ENCODE measurements at regions not wholly inside any gene's neighbourhood (a gene's known extent, or its start where the extent isn't known, plus 50 kb on each side); places are given as distances from the start of the nearest gene placed in this dataset.

GRCh38 chr11:16421826-16422225 lies 65.5 kb upstream of the SOX6 start:
- no peak for TF ChIP-seq CTCF (IDR thresholded peaks at IDR 0.05; ENCODE audit: low read depth, low read length)
- Histone ChIP-seq H3K27me3 (no peaks in the 10 kb centered on the region), H3K4me1 (no peaks in the 10 kb centered on the region), H3K4me3 (ENCODE audit: low read depth, low read length) (no peak overlapping the region), H3K9me3 (no peaks in the 10 kb centered on the region), H3K36me3 (no peaks in the 10 kb centered on the region)
- DNase-seq, result no peak

GRCh38 chr11:16418428-16419097 lies 62.2 kb upstream of the SOX6 start:
- no peak for TF ChIP-seq CTCF (IDR thresholded peaks at IDR 0.05; ENCODE audit: low read depth, low read length)
- Histone ChIP-seq H3K4me1 (no peaks in the 10 kb centered on the region), H3K36me3 (no peaks in the 10 kb centered on the region), H3K27me3 (no peaks in the 10 kb centered on the region), H3K4me3 (ENCODE audit: low read depth, low read length) (no peak overlapping the region), H3K9me3 (no peaks in the 10 kb centered on the region)
- no peak for DNase-seq

GRCh38 chr11:16412525-16413172 lies 56.3 kb upstream of the SOX6 start:
- DNase-seq, result no peak
- Histone ChIP-seq H3K27me3 (no peaks in the 10 kb centered on the region), H3K4me1 (no peaks in the 10 kb centered on the region), H3K4me3 (ENCODE audit: low read depth, low read length) (no peak overlapping the region), H3K9me3 (no peaks in the 10 kb centered on the region), H3K36me3 (no peaks in the 10 kb centered on the region)
- TF ChIP-seq CTCF (IDR thresholded peaks at IDR 0.05; ENCODE audit: low read depth, low read length), result no peak

GRCh38 chr11:16410479-16410878 lies 54.1 kb upstream of the SOX6 start:
- H3K4me1 ChIP-seq, result no peaks in the 10 kb centered on the region
- no peak for TF ChIP-seq CTCF (IDR thresholded peaks at IDR 0.05; ENCODE audit: low read depth, low read length)
- H3K9me3 ChIP-seq, result no peaks in the 10 kb centered on the region
- H3K27me3 ChIP-seq, result no peaks in the 10 kb centered on the region
- no peaks in the 10 kb centered on the region for H3K36me3 ChIP-seq
- no peak overlapping the region for H3K4me3 ChIP-seq (ENCODE audit: low read depth, low read length)
- DNase-seq, result no peak

GRCh38 chr11:16408619-16409018 lies 52.3 kb upstream of the SOX6 start:
- no peak for TF ChIP-seq CTCF (IDR thresholded peaks at IDR 0.05; ENCODE audit: low read depth, low read length)
- no peaks in the 10 kb centered on the region for H3K4me1 ChIP-seq
- no peaks in the 10 kb centered on the region for H3K36me3 ChIP-seq

GRCh38 chr11:16406226-16406625 lies 49.9 kb upstream of the SOX6 start:
- TF ChIP-seq CTCF (IDR thresholded peaks at IDR 0.05; ENCODE audit: low read depth, low read length), result no peak
- Histone ChIP-seq H3K27me3 (no peaks in the 10 kb centered on the region), H3K4me1 (no peaks in the 10 kb centered on the region), H3K36me3 (no peaks in the 10 kb centered on the region), H3K4me3 (ENCODE audit: low read depth, low read length) (no peak overlapping the region), H3K9me3 (no peaks in the 10 kb centered on the region)
- DNase-seq, result no peak

More at GRCh38 chr11:16408619-16409018, 52.3 kb upstream of the SOX6 start:
- Histone ChIP-seq H3K27me3 (no peaks in the 10 kb centered on the region), H3K4me3 (ENCODE audit: low read depth, low read length) (no peak overlapping the region), H3K9me3 (no peaks in the 10 kb centered on the region)
- no peak for DNase-seq
